ENCODE measurements at regions not wholly inside any gene's neighbourhood (a gene's known extent, or its start where the extent isn't known, plus 50 kb on each side); places are given as distances from the start of the nearest gene placed in this dataset.

GRCh38 chr3:182668974-182669373 is 124.3 kb upstream of the ATP11B start:
- no peaks in the 10 kb centered on the region for H3K9me3 ChIP-seq (ENCODE audit: low read depth, low read length, poor library complexity, severe bottlenecking)
- H3K27me3 ChIP-seq (replicated peaks; ENCODE audit: insufficient read depth, low read depth, low read length, poor library complexity): no peaks in the 10 kb centered on the region
- BruUV-seq (replicated peaks): no TSS peak
- ChIA-PET POLR2A (ENCODE audit: low non-redundant PET) (no interaction called here), CTCF (no interaction called here)
- no peak overlapping the region for H3K27ac ChIP-seq (ENCODE audit: low read depth, low read length, poor library complexity, severe bottlenecking)
- no peak overlapping the region for H3K4me3 ChIP-seq (ENCODE audit: low read depth, low read length, poor library complexity, severe bottlenecking)
- intact Hi-C loops (cut with micrococcal nuclease; ENCODE audit: unreplicated experiment): no loop called here
- H3K4me1 ChIP-seq (ENCODE audit: insufficient read depth, low read length, poor library complexity, severe bottlenecking): no peaks in the 10 kb centered on the region
- H3K36me3 ChIP-seq (ENCODE audit: insufficient read depth, low read length, poor library complexity, severe bottlenecking): no peaks in the 10 kb centered on the region
- TF ChIP-seq EZH2 (IDR thresholded peaks at IDR 0.05; ENCODE audit: borderline replicate concordance, low read depth, low read length, poor library complexity, severe bottlenecking) (no peak), CTCF (conservative IDR thresholded peaks at IDR 0.05; ENCODE audit: low read depth, low read length) (no peak)
- no peak for DNase-seq (ENCODE audit: low spot score)

GRCh38 chr3:182671541-182671940 is 121.8 kb upstream of the ATP11B start:
- TF ChIP-seq EZH2 (IDR thresholded peaks at IDR 0.05; ENCODE audit: borderline replicate concordance, low read depth, low read length, poor library complexity, severe bottlenecking) (no peak), CTCF (conservative IDR thresholded peaks at IDR 0.05; ENCODE audit: low read depth, low read length) (no peak)
- no peaks in the 10 kb centered on the region for H3K4me1 ChIP-seq (ENCODE audit: insufficient read depth, low read length, poor library complexity, severe bottlenecking)
- no peaks in the 10 kb centered on the region for H3K27me3 ChIP-seq (replicated peaks; ENCODE audit: insufficient read depth, low read depth, low read length, poor library complexity)
- CTCF ChIA-PET: no interaction called here
- H3K9me3 ChIP-seq (ENCODE audit: low read depth, low read length, poor library complexity, severe bottlenecking): no peaks in the 10 kb centered on the region
- H3K4me3 ChIP-seq (ENCODE audit: low read depth, low read length, poor library complexity, severe bottlenecking): no peak overlapping the region
- no peak overlapping the region for H3K27ac ChIP-seq (ENCODE audit: low read depth, low read length, poor library complexity, severe bottlenecking)
- H3K36me3 ChIP-seq (ENCODE audit: insufficient read depth, low read length, poor library complexity, severe bottlenecking): no peaks in the 10 kb centered on the region
- DNase-seq (ENCODE audit: low spot score): no peak
- intact Hi-C loops (cut with micrococcal nuclease; ENCODE audit: unreplicated experiment): no loop called here
- BruUV-seq (replicated peaks): no TSS peak
- POLR2A ChIA-PET (ENCODE audit: low non-redundant PET): no interaction called here

GRCh38 chr3:182671942-182672341 is 121.4 kb upstream of the ATP11B start:
- H3K9me3 ChIP-seq (ENCODE audit: low read depth, low read length, poor library complexity, severe bottlenecking): no peaks in the 10 kb centered on the region
- H3K4me3 ChIP-seq (ENCODE audit: low read depth, low read length, poor library complexity, severe bottlenecking): no peak overlapping the region
- H3K36me3 ChIP-seq (ENCODE audit: insufficient read depth, low read length, poor library complexity, severe bottlenecking): no peaks in the 10 kb centered on the region
- no peak for TF ChIP-seq CTCF (conservative IDR thresholded peaks at IDR 0.05; ENCODE audit: low read depth, low read length)
- no peak overlapping the region for H3K27ac ChIP-seq (ENCODE audit: low read depth, low read length, poor library complexity, severe bottlenecking)
- POLR2A ChIA-PET (ENCODE audit: low non-redundant PET): no interaction called here
- no peak for DNase-seq (ENCODE audit: low spot score)
- no peaks in the 10 kb centered on the region for H3K4me1 ChIP-seq (ENCODE audit: insufficient read depth, low read length, poor library complexity, severe bottlenecking)
- intact Hi-C loops (cut with micrococcal nuclease; ENCODE audit: unreplicated experiment): no loop called here
- CTCF ChIA-PET: no interaction called here
- H3K27me3 ChIP-seq (replicated peaks; ENCODE audit: insufficient read depth, low read depth, low read length, poor library complexity): no peaks in the 10 kb centered on the region
- no TSS peak for BruUV-seq (replicated peaks)
